SK-MEL-5 (cell line): ENCODE measurements at regions not wholly inside any gene's neighbourhood (a gene's known extent, or its start where the extent isn't known, plus 50 kb on each side); places are given as distances from the start of the nearest gene placed in this dataset.
"Not testable (repeated sequence)": the region's sequence is repeated elsewhere in the genome, so short reads cannot be mapped to it uniquely, and the experiment has no call there.

Experiments used
- DNase-seq: peaks from one replicate; pipeline ENCODE4 v3.0.0-alpha.2; 2016; ENCODE audit warnings: low read depth, low spot score
- in situ Hi-C: cut with HindIII; loops from 2 replicates; pipeline ENCODE4 v1.10.0; 2016; ENCODE audit warnings: low sequenced_read_pairs, high pct_unique_total_duplicates, low pct_unique_long_range_greater_than_20kb

DNA sequence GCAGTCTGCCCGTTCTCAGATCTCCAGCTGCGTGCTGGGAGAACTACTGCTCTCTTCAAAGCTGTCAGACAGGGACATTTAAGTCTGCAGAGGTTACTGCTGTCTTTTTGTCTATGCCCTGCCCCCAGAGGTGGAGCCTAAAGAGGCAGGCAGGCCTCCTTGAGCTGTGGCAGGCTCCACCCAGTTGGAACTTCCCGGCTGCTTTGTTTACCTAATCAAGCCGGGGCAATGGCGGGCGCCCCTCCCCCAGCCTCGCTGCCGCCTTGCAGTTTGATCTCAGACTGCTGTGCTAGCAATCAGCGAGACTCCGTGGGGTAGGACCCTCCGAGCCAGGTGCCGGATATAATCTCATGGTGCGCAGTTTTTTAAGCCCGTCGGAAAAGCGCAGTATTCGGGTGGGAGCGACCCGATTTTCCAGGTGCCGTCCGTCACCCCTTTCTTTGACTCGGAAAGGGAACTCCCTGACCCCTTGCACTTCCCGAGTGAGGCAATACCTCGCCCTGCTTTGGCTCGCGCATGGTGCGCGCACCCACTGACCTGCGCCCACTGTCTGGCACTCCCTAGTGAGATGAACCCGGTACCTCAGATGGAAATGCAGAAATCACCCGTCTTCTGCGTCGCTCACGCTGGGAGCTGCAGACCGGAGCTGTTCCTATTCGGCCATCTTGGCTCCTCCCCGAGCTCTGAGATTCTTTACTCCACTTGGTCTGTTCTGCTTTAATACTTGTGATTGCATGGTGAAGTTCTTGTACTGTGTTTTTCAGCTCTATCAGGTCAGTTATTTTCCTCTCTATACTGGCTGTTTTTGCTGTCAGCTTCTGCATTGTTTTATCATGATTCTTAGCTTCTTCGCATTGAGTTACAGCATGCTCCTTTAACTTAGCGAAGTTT is 148.9 kb upstream of the TPRG1 start:
- DNase-seq, in situ Hi-C loops: not testable (repeated sequence)

DNA sequence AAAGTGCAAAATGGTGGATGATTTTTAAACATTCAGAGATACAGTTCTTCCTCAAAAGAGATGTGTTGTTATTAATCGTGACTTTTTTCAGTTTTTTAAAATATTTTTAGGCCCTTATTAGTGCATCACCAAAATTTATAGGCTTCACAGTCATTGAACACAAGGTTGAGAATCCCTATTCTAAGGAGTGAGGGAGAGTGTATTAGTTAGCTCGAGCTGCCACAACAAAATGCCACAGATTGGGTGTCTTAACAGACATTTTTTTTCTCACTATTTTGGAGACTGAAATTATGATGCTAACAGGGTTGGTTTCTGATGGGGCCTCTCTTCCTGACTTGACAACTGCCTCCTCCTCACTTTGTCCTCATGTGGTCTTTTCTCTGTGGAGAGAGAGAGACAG is 145.9 kb upstream of the TPRG1 start:
- in situ Hi-C loops, result no loop called here
- no peak for DNase-seq

DNA sequence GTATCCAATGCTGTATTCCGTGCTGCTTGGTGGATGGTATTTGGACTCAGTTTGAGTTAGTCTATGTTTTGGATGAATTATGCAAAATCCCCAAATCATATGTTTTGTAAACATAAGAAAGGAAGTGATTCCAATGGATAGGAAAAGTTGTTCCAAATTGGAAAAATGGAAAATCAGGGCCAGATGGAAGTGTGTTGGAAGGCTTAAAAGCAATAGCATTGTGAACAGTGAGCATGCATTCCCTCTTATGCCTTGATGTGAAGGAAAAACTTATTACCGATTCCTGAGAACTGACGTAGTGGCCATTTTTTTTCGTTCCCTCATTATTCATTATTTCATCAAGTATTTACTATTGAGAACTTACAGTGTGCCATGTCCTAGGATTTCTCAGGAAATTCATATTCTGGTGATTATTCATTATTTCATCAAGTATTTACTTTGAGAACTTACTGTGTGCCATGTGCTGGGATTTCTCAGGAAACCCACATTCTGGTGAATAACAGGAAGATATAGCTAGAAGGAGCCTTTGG is 144.1 kb upstream of the TPRG1 start:
- DNase-seq, result no peak
- in situ Hi-C loops, result no loop called here

DNA sequence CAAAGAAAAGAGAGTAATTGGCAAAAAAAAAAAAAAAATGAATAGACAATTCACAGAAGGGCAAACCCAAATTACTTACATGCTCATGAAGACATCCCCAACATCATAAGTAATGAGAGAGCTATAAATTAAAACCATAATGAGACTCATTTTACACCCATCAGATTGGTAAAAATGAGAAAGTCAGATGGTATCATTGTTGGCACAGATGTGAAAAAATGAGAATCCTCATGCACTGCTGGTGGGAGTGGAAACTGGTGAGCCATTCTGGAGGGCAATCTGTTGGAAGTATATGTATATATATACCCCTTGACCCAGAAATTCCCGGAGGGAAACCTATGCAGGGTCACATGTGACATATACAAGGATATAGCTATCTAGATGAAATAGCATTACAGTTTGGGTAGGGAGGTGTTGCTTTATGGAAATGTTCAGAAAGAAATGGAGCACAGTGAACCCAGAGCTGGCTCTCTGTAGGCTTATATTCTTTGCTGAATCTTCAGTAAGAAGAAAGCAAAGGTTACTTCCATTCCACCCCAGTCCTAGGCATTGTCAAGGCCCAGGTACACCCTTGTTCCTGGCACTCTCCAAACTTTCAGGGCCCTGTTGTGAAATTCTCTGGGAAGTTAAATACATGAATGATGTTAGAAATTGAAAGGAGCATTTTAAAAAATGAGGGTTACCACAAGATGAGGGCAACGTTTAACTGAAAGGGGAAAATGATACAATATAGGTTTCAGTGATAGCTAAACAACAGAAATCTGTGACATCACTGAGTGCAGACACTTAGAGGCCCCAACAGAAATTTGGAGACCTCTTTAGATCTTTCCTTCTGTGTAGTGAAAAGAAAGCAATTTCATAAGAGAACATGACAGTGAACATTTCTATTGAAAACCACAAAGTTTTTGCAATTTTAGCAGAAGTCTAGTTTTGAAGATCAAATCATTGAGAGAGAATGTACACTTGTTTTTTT is 132.7 kb upstream of the TPRG1 start:
- in situ Hi-C loops, result no loop called here

DNA sequence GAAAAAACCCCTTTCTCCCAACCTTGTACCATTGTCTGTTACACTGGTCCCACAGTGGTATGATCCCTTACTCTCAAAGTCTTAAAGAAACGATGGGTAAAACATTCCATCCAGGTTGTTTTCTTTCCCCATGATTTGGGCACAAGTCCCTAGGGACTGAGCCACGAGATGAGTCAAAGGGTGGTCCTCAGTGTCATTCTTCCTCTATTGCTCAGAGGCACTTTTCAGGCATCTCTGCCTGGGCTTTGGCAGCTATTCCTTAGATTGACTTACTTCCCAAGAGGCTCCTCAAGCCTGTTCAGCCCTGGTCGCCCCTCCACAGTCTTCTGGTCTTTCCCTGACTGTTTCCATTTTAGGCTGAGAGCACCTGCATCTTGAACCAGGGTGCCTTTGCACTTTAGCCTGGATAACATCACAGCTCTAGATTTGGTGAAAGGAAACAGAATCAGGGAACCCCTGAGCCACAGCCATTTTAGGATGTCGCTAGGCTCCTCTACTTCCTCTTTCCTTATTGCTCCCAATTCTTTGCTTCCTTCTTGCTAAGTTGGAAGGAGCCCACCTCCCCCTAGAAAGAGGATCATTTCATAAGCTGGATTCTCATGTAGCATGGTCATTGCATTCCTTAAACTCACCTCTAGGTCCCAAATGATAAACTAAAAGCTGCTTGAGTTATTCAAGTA is 131.0 kb upstream of the TPRG1 start:
- DNase-seq, result no peak
- in situ Hi-C loops, result no loop called here

More for the DNA sequence above, 132.7 kb upstream of the TPRG1 start:
- DNase-seq, result no peak

DNA sequence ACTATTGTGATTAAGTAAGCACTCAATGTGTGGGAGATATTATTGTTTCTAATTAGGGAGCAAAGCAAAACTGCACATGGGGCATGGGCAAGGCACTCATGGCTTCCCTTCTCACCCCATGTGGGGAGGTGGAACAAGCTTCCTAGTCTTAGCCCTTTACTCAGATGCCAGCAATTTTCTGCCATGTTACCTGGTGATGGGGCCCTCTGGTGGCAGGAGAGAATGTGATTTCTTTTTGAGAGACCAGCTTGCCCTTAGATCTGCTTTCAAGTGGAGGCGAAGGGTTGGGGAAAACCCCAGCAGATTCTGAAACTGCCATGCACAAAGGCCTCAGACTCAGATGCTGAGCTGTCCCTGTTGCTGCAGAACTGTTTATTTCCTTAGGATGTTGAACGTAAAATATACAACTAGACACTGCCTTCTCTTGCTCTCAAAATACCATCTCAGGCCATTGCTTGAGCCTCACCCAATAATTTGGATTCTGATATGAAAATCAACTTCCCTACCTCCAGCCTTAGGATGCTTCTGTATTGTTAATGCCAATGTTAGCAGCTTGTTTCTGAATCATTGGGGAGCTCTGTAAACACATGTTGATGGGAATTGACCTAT is 130.2 kb upstream of the TPRG1 start:
- peak; percentile 85 for DNase-seq
- in situ Hi-C loops, result no loop called here

DNA sequence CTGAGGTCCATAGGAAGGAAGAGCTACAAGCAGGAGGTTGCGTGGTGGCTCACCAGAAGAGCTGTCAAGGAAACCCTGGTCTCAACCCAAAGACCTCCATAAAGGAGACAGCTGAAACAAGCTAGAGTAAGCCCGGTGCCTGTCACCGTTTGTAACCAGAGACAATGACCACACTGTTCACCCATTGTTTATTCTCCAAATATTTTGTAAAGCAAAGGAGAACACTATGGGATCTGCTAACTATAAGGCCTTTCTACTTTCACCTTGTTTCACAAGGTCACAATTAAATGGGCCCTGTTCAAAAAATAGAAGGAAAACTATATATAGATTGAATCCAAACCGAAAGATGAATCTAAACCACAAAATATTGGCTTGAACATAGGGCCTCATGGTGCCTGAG is 128.9 kb upstream of the TPRG1 start:
- DNase-seq, result no peak
- in situ Hi-C loops, result no loop called here

DNA sequence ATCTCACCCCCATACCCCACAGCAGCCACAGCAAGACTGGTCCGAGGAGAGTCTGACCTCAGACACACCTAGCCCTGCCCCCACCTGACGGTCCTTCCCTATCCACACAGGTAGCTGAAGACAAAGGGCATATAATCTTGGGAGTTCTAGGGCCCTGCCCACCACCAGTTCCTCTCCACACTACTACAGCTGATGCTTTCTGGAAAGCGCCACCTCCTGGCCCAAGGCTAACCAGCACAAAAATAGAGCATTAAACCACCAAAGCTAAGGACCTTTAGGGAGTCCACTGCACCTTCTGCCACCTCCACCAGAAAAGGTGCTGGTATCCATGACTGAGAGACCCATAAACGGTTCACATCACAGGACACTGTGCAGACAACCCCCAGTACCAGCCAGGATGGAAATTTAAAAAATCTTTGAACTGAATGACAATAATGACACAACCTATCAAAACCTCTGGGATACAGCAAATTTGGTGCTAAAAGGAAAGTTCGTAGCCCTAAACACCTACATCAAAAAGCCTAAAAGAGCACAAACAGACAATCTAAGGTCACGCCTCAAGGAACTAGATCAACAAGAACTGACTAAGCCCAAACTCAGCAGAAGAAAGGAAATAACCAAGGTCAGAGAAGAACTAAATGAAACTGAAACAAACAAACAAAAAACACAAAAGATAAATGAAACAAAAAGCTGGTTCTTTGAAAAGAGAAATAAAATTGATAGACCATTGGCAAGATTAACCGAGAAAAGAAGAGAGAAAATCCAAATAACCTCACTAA is 122.1 kb upstream of the TPRG1 start:
- DNase-seq, result peak; percentile 33
- in situ Hi-C loops, result no loop called here

DNA sequence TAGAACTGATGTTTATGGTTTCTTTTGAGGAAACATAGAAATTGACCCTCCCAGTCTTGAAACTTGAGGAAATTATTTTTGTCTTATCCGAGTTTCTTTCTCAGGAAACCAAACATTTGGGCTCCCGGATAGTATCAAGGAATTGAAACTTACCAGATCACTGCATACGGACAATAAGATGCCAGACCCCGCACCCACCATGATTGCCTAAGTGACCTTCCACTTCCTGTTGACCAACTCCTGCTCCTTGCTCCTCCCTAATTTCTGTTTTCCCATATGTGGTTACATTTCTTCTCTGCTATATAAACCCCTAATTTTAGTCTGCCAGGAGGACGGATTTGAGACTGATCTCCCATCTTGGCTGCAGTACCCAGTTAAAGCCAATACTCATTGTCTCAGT is 118.4 kb upstream of the TPRG1 start:
- no peak for DNase-seq
- in situ Hi-C loops, result no loop called here

DNA sequence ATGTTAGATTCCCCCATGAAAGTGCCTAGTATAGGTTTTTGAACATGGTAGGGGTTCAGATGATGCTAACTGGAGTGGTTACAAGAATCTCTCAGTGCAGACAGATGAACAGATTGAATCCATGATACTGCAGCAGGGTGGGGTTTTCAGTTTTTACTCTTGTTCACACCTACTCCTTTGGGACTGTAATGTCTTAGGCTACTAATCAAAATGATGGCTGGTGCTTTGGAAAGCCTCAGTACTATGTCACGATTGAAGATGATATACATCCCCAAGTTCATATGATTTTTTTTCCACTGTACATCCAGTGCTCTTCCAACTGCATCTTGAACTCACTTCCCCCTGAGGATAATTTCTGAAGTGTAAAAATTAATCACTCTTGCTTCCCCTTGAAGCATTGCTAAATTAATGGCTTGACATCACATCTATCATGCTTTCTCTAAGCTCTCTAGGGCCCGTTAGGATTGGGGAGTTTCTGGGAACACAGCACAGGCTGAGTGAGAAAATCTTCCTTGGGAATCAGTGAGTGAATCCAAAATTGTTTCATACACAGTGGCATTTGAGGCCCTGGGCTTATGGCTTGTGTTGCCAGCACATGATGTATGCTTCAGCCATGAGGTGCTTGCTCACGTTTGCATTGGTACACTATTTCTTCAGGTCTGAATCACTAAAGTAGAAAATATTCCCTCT is 115.0 kb upstream of the TPRG1 start:
- in situ Hi-C loops, result no loop called here
- no peak for DNase-seq

DNA sequence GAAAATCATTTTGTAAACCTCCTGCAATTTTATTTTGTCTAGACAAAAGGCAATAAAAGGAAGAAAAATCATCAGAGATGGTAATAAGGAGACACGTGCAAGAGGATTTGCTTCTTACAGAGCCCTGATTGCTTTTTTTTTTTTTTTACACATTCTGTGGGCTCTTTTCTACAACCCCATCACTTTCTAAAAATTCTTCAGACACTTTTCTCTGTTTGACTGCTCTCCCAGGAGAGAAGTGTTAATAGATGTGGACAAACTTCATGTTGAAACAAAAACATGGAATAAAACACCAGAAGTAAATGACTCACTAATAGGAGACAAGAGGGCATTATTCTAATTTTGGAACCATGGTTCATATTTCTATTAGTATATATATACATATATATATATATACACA is 114.4 kb upstream of the TPRG1 start:
- no peak for DNase-seq
- in situ Hi-C loops, result no loop called here

DNA sequence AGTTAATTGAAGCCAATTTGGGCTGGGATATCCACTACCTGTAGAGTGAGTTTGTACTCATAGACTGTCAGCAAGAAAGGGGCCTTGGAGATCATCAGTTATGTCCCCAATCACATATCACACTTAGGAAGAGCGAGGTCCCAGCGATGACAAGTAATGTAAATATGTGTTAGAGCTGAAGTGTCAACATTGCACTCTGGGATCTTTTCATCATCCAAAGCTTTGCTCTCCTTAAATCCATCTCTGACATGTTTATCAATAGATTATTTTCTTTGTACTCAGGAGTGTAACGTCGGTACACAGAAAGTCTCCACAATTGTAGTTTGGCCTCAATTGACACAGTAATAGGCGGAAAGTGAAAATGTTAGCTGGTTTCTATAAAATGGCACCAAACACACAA is 113.7 kb upstream of the TPRG1 start:
- in situ Hi-C loops, result no loop called here
- DNase-seq, result no peak

DNA sequence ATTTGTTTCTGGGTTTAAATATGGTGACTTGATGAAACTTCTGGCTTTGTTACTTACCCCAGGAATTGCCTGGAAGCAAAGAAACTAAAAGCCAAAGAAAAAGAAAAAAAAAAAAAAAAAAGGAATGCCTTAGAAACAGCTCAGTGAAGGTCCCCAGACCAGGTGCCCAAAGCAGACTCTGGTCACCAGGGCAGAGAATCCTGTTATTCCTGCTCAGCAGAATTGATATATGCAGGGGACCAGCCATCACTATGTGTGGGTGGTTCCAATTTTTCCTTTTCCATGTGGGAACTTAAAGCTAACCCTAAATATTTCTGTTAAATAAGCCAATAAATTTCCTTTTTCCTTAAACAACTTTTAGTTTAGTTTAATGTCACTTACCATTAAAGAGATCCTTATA is 100.8 kb upstream of the TPRG1 start:
- no peak for DNase-seq

DNA sequence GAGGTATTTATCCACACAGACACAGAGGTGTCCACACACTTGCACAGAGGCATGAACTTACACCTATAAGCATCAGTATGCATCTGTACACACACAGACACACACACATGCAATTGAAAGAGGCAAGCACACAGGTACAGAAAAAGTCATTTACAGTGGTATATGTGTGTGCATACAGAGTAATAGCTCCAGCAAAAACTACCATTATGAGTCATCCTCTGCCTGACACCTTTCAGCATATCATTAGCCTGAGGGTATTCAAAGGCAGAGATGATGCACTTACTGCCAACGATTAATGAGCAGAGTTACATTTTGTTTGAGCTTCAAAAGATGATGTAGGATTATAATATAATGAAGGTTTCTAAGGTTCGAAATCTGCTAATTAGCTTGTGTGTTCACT is 100.3 kb upstream of the TPRG1 start:
- no peak for DNase-seq
- in situ Hi-C loops, result no loop called here

More for the DNA sequence above, 100.8 kb upstream of the TPRG1 start:
- in situ Hi-C loops, result no loop called here

DNA sequence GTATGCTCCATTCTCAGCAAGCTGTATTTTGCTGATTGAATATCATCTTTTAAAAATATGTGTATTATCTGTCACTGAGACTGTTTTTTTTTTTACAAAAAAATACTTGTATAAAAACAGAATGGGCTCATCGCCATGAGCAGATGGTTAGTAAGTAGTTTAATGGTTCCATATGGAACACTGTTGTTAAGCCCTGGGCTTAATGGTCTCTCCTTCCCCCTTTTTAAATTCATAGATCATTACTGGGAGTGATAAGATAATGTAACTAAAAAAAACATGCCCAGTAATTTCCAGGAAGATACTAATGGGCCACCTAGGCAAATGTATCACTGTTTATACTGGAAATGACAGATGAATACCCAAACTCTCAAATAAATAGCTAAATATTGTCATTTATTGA is 95.3 kb upstream of the TPRG1 start:
- DNase-seq, result no peak
- in situ Hi-C loops, result no loop called here

DNA sequence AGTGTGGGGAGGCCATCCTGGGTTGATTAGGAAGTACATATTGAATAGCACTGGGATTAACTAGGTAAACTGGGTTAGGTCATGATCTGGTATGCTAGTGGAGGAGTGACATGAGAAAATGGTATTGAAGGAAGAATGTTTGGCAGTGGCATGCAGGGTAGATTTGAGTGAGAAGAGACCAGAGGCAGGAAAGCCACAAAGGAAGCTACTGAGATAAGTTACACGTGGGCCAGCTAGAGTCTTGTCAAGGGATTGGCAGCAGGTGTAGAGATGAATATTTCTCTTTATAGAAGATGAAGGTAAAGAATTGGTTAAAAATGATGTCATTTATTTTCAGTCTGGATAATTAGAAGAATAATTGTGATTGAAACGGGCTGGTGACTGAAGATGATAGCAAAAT is 91.0 kb upstream of the TPRG1 start:
- no peak for DNase-seq
- in situ Hi-C loops, result no loop called here
